Esophagus squamous epithelium (tissue), 4 donors: ENCODE measurements at regions not wholly inside any gene's neighbourhood (a gene's known extent, or its start where the extent isn't known, plus 50 kb on each side); places are given as distances from the start of the nearest gene placed in this dataset.

Source experiments
- CTCF ChIP-seq, 6 experiments: fragments of 450-650 bp in 4 of 6; fragments of 200-600 bp in 2 of 6; sonication (generic) in 2 of 6; IDR thresholded peaks; one replicate each; pipeline ENCODE4 v1.5.1; 2016 to 2019; ENCODE audit warnings: antibody characterized with exemption in 6 of 6, mild to moderate bottlenecking in 4 of 6, moderate library complexity in 4 of 6
- POLR2A ChIP-seq, 4 donors: fragments of 450-650 bp; IDR thresholded peaks; one replicate each; pipeline ENCODE4 v1.6.1; 2017; ENCODE audit warnings: antibody characterized with exemption in 4 of 4, mild to moderate bottlenecking in 4 of 4, moderate library complexity in 3 of 4

DNA sequence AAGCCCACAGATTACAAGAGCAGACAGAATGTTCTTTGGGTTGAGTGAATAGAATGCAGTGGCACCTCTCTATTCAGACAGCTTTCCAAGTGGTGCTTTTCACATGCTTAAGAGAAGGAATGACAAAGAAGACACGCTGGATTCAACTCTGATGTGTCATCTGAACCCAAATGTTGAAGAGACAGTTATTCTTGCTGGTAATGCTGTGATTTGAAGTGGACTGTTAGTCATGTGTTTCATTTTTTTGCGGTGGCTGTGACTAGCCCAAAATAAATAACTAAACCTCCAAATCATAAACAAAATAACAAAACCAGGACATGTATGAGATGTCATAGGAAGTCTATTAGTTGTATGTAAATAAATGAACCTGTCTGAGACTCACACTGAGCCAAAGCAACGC is 391.8 kb upstream of the PRICKLE1 start:
- TF ChIP-seq POLR2A (IDR thresholded peaks at IDR 0.05) (no peak), CTCF (IDR thresholded peaks at IDR 0.05) (no peak)
